C4-2B (cell line): ENCODE measurements at regions not wholly inside any gene's neighbourhood (a gene's known extent, or its start where the extent isn't known, plus 50 kb on each side); places are given as distances from the start of the nearest gene placed in this dataset.

ENCODE experiments used
- H3K27ac ChIP-seq: fragments of 450-650 bp; 2 replicates; pipeline ENCODE4 v1.5.1; 2017
- CTCF ChIP-seq: fragments of 450-650 bp; conservative IDR thresholded peaks from 2 replicates; pipeline ENCODE4 v1.5.1; 2017; ENCODE audit warnings: mild to moderate bottlenecking
- ZFX ChIP-seq: fragments of 450-650 bp; IDR thresholded peaks from 2 replicates; pipeline ENCODE4 v1.6.1; 2017

- TF ChIP-seq CTCF (no peak), ZFX (no peak)
- no peak overlapping the region for H3K27ac ChIP-seq
Observed at GRCh38 chr21:17869115-17869514, 50.0 kb upstream of the C21orf91 start.
